ENCODE measurements at regions not wholly inside any gene's neighbourhood (a gene's known extent, or its start where the extent isn't known, plus 50 kb on each side); places are given as distances from the start of the nearest gene placed in this dataset.
"Not testable (repeated sequence)": the region's sequence is repeated elsewhere in the genome, so short reads cannot be mapped to it uniquely, and the experiment has no call there.

DNA sequence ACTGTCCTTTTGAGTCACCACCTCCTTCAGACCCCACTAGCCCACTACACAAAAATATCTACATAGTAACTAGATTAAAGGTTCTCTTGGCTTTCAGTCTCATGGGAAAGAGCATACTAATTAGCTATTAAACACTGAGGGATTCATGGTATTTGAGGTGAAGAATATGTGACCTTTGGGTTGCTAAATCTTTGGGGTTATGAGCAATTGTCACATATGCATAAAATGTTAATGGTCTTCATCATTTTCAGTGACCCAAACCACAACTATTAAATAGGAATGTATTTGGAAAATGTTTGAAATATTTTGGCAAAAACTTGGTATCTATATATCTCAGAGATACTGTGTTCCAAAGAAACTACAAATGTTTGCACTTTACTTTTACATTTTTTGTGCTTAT is 365.1 kb downstream of the MAGEB5 start:
- no peak for DNase-seq

DNA sequence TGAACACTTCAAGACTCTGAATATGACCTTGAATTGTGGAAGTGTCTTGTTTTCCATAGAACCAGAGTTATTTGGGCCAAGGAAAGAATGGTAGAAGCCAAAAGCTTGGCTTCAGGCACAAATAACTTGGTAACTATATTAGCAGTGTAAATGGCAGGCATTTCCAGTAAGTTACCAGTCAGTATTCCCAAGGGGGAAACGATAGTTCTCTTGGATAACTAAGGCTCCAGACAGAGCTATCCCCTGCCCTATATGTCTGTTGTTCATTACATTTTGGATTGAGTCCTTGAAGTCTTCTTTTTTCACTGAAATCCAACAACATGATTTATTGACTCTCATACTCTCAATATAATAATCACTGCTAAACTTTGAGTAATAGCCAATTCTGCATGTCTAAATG is 364.1 kb downstream of the MAGEB5 start:
- no peak for DNase-seq

DNA sequence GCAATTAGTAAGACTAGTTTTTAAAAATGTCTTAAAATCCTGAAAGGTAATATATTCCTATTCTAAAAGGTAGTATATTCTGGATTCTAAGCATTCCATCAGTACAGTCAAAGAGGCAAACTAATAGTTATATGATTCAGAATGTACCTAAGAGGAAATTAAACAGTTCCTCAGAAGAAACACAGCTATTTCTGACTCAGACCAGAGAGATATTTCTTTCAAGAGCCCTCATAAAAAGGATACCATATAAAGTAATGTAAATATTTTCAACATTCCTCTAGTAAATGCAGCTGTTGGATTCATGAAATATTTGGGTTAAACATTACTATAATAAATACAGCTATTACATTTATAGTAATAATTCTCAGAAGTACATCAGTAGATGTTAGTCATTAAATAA is 358.3 kb downstream of the MAGEB5 start:
- no peak for DNase-seq

DNA sequence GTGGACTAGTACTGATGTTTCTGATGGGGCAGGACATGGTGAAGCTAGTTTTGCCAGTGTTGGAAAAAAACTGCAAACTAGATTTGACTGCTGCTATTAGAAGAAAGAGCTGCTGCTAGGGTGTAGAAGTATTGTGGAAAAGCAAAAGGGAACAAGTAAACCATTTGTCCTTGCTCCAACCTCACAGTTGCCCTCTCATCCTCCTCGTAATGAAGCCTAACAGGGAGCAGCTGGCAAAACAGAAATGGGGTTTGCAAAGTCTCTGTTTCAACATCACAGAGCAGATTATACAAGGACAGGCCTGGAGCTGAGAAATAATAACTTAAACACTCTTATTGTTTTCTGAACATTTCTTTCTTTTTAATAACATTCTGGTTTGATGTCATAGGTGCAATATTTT is 346.2 kb downstream of the MAGEB5 start:
- no peak for DNase-seq

DNA sequence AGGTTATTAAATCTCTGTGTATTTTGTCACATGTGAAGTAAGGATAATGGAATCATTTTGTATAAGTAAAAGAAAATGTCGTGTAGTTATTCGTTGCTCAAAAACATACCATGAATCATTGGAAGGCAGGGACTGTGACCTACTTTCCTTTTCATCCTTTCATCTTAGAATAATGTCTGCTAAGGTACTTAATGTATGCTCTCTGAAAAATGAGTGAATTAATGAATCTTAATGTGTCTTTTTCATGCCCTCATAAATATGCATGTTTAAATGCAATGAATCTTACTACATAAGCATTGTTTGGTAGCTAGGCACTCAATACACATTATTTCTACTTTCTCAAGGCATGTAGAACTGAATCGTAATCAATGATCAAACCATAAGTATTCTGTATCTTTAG is 343.9 kb downstream of the MAGEB5 start:
- DNase-seq, result no peak

DNA sequence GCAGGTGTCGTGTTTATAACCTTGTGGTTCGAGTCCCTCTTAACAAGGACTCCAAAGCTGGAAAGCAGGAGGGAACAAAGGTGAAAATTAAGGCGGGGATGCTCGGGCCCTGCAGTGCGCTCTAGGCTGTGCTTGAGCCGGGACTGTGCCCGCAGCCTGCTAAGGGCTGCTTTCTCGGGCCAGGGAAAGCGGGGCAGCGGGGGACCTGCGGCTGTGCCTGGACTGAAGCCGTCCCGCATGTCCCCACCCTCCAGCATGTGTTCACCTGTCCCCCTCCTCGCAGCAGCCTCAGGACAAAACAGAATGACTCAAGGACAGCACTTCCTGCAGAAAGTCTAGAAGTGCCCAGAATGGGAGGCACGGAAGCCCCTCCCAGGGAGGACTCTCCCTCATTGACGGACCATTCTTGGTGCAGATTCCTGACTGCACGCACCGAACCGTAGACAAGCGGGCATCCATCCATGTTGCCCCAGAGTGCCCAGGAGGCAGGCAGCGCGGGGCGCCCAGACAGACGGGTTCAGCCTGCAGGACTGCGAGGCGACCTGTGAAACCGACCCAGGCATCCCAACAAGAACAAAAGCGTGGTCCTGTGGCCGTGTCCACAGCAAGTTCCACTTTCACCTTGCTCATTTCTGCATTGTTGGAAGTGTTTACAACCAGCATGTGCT is 342.9 kb downstream of the MAGEB5 start:
- DNase-seq, result no peak

DNA sequence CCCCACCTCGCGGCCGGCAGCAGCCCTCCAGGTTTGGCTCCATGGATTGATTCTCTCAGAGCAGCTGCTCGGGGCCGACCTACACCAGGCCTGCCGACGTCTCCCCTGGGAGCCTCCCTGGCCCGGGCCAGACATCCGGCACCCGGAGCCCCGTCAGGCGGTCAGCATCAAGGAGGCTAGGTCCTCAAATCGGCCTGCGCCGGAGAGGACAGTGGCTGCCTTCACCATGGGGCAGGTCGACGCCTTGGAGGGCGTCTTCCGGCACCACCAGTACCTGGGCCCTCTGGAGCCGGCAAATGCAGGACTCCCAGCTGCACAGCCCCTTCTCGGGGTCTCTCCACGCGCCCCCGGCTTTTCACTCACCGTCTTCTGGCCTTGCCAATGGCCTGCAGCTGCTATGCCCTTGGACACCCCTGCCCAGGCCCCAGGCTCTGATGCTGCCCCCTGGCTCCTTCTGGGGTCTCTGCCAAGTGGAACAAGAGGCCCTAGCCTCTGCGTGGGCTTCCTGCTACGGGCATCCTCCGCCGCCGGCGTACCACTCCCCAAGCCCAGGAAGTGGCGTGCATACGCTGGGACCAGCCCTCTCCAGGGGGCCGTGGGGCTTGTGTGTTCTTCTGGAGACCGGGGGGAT is 341.8 kb downstream of the MAGEB5 start:
- no peak for DNase-seq

DNA sequence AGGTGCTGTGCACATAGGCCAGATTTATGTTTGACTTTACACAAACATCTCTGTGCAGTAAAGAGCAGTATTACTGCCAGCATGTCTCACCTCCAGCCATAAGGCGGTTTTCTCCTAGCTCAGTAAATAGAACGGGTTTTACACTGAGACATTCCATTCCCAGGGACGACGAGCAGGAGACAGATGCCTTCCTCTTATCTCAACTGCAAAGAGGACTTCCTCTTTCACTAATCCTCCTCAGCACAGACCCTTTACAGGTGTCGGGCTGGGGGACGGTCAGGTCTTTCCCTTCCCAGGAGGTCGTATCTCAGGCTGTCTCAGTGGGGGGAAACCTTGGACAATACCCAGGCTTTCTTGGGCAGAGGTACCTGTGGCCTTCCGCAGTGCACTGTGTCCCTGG is 309.8 kb downstream of the MAGEB5 start:
- not testable (repeated sequence) for DNase-seq

DNA sequence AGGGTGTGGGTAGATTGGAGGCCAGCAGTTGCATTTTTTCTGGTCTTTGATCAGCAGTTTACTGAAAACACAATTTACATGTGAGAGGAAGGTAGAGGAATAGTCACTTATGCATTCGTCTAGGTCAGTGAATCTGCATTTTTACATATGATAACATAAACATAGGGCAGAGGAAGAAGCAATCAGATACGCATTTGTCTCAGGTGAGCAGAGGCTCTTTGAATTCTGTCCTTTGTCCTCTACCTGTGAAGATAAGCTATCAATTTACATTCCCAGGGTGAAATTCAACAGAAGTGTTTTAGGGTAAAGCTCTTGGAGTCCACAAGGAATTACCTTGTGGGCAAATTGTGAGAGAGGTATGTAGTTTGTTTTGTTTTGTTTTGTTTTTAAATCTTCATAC is 306.5 kb downstream of the MAGEB5 start:
- no peak for DNase-seq

DNA sequence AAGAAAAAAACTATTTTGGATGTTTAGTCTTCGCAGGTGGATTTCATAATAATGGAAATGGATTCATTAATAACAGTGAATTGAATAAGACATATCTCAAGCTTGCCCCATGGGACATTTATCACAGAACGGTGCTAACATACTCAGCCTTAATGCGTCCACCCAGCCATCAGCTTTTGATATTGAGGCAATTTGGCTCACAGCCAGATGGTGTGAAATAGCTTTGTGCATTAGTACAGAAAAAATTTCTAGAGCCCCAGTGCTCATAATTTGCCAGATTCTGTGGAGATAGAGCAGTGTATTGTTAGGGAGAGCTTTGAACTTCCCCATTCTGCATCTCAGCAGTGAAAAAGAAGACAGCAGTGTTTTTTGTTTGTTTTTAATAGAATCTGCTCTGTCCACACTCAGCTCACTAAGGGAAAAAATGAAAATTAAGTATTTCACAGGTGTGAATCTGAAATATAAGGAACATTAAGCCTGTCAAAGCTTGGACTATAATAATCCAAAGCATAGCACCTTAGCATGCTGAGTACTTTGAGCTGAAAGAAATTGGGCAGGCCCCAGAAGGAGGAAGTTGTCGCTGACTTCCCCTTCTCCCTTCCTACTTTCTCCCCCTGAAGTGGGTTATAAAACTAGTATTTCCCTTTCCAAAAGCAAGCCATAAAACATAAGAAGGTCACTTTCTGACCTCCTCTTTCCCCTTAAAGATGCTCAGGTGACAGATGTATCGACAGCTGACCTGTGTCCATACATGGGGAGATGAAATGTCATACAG is 295.8 kb downstream of the MAGEB5 start:
- DNase-seq, result no peak

DNA sequence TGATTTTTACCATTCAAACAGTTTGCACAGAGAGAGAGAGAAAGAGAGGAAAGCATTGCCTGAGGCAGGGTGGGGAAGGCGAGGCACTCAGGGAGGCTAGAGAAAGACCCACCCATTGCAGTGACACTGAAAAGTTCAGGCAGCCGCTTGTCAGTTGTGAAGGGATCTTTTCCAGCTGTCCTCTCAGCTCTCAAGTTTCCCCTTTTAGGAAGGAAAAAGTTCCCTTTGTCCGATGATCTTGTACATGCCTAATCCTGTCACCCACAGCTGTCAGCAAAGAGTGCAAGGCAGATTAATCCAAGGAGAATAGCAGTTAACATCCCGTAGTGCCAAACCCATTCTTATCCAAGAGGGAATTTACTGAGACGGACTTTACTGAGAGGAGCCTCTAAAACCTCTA is 255.0 kb downstream of the MAGEB5 start:
- no peak for DNase-seq

DNA sequence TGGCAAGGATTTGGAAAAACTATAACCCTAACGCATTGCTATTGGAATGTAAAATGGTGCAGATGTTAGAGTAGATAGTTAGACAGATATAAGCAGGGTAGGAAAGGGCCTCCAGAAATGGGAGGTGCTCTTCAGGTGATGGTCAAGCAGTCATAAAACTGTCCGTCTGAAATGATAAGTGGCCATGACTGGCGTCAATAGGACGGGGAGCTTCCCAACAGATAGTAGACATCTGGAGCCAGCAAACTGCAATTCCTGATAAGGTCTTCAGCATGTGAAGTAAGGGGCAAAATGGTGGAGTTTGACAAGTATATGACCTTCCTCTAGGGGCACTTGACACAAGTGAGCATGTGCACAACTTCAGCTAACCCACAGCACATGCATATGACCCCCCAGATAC is 250.4 kb downstream of the MAGEB5 start:
- no peak for DNase-seq

DNA sequence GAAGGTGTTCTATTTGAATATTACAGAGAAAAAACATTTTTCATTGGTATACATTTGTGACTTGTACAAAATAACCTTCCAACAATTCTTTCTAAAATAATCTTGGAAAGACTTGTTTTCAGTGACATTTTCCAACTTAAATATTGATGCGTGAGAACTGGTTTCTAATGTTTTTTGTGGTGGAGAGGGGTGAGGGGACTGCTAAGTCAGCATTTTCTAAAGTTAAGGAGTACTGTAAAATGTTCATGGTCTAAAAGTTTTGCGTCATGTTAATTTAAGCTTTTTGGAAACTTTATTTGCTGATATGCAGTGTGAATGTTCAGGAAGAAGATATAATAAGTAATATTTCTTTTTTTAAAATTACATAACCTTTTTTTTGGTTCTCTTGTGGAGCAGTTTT is 229.3 kb downstream of the MAGEB5 start:
- DNase-seq, result no peak

DNA sequence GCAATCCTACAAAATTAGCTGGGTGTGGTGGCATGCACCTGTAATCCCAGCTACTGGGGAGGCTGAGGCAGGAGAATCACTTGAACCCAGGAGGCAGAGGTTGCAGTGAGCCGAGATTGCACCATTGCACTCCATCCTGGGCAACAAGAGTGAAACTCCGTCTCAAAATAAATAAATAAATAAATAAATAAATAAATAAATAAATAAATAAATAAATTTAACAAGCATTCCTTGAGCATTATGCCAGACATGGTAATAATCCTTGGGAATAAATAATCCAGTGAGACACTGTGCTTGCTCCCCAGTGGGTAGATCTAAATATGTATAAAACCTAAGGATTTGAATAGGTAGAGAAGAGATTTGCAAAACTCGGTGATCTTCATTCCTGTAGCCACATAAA is 228.4 kb downstream of the MAGEB5 start:
- not testable (repeated sequence) for DNase-seq

DNA sequence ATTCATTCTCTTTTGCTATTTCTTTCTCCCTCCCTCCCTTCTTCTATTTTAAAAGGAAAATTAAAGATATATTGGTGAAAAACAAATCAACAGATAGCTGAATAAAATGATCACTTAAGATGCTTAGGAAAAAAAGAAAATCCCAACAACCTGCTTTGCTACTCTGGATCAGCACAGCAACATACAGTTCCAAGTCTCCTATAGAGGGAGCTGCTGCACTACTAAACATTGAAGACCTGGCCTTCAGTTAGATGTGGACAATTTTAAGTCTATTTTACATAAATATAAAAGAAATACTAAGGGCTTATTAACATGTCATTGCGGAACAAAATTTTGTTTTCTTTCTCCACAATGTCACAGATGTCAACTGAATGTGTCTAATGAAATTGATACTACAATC is 226.4 kb downstream of the MAGEB5 start:
- no peak for DNase-seq

DNA sequence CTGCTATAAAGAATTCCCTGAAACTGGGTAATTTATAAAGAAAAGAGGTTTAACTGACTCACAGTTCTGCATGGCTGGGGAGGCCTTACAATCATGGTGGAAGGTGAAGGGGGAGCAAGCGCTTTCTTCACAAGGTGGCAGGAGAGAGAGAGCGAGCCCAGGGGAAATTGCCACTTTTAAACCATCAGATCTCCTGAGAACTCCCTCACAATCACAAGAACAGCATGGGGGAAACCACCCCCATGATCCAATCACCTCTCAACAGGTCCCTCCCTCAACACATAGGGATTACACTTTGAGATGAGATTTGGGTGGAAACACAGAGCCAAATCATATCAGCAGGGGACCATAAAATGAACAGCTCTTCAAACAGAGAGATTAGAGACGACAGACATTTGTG is 198.6 kb downstream of the MAGEB5 start:
- no peak for DNase-seq

DNA sequence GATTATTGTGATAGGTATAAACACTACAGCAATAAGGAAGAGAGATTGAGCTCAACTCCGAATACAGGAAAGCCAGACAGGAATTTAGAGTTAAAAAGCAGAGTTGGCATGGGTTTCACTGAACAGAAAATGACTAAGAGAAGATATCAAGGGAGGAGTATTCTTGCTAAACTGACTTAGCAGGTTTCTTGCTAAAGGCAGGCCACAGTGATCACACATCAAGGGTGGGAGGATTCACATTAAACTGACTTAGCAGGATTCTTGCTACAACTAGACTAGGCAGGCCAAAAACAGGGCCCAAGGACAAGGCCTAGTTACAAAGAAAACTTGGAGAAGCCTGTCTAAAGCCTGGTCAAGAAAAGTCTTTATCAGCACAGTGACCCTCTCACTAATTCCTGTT is 195.1 kb downstream of the MAGEB5 start:
- DNase-seq, result no peak

DNA sequence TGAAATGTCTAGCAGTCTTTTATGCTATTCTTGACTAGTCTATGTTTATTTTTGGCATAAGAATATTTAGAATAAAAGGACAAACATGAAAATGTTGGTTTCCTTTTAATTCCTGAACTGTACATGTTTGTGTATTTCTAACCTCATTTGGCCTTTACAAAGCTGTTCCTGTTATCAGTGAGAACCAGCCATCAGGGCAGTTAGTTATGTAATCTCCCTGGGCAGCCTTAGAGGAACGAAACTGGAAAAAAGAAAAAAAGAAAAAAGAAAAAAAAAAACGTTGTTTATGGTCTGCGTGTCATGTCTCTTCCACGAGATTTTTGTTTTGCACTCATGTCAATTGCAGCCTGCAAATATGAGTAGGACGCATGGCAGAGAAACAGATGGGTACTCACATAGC is 193.7 kb downstream of the MAGEB5 start:
- DNase-seq, result no peak

DNA sequence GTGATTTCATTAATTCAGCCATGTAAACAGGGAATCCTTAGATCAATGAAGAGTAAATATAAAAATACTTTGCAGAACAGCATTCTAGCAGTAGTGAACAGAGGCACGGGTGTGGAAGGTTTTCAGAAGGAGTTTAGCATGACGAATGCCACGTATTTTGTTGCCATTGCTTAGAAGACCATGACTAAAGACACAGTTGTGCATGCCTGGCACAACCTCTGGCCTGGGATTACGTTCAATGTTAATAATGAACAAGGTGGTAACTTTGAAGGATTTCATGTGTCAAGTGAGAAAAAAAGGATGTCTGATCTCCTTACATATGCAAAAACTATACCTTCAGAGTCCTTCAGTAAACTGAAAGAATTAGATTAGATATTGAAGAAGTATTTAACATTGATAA is 171.9 kb downstream of the MAGEB5 start:
- no peak for DNase-seq

DNA sequence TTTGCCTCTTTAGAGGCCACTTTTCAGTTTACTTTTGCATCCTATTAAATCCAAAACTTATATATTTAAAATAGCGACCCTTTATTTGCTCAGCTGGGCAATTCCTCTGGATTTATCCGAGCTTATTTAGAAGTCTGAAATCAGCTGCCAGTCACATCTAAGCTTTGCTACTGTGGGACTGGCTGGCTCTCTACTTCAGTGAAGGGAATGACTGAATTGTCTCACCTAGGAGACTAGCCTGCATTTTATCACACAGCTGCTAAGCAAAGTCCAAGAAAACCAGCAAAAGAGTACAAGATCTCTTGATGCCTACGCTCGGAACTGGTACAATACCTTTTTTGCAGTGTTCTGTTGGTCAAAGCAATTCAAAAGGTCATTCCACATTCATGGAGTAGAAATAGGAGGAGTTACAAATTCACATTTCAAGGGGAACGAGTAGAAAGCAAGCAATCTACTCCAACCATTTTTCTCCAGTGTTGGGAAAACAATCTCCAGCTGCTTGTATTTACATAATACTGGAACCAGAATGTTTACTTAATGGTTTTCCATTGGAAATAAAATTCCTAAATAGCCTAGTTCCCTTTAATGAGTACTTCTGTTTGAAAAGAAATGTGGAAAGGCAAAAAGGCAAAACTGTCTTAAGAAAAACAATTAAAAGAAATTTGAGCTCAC is 160.2 kb downstream of the MAGEB5 start:
- DNase-seq, result no peak

DNA sequence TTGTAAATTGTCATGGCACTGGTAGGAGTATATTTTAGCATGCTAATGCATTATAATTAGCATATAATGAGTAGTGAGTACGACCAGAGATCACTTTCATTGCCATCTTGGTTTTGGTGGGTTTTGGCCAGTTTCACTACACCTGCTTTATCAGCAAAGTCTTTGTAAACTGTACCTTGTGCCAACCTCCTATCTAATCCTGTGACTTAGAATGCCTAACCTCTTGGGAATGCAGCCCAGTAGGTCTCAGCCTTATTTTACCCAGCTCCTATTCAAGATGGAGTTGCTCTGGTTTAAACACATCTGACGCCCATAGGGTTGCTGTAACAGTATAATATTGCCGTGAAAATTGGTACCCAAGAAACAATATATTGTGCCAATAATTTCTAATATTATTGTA is 159.4 kb downstream of the MAGEB5 start:
- DNase-seq, result no peak

DNA sequence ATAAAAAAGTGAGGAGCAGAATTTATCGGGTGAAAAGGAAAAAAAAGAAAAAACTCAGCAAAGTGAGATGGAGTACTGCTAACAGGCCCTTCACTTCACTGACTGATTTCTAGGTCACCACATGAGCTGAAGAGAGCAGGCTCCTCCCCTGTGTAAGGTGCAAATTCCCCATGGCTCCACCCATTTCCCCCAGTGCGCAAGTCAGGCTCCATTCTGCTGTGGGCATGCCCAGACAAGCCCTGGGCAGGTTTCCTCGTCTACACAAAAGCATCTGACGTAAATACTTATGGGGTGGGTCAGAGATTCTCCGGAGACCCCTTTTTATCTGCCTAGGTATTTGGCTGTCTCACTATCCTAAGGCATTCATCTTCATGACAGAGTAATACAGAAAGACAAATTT is 157.9 kb downstream of the MAGEB5 start:
- DNase-seq, result no peak

DNA sequence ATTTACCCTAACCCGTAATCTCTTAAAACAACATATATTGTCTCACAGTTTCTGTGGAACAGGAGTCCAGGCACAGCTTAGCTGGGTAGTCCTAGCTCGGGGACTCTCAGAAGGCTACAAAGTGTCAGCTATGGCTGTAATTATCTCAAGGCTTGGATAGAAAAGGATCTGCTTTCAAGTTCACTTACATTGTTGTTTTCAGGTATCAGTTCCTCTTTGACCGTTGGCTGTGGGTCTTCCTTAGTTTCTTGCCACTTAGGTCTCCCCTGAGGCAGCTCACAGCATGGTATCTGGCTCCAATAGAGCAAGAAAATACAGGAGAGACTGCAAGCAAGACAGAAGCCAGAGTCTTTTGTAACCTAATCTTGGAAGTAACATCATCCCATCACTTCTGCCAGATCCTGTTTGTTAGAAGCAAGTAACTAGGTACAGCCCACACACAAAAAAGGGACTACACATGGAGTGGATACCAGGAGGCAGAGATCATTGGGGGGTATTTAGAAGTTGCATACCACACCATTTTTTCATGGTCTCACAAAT is 137.0 kb downstream of the MAGEB5 start:
- no peak for DNase-seq

DNA sequence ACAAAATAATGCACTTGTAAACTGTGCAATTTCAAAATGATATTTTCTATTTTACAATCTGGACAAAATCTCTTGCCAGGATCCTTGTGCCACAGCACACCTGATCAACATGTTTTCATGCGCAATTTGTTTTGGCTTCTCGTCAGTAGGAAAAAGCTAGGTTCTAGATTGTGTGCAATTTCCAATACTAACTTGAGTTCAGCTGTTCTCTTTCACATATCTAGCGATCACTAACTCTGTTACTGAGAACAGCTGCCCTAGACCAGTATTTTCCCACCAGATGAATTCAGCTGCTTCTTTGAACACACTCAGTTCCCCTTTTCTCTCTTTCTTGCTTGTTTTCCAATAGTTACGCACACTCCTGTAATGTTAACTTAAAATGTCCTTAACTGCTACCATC is 131.2 kb downstream of the MAGEB5 start:
- DNase-seq, result no peak
